Liver (tissue), 8 donors: ENCODE measurements at regions not wholly inside any gene's neighbourhood (a gene's known extent, or its start where the extent isn't known, plus 50 kb on each side); places are given as distances from the start of the nearest gene placed in this dataset.

ENCODE experiments used
- DNase-seq: peaks from one replicate; pipeline ENCODE4 v3.0.0-alpha.2; 2017; ENCODE audit warnings: low spot score
- H3K27ac ChIP-seq, 2 donors: one replicate each; pipeline ENCODE4 v1.7.0; 2013; ENCODE audit warnings: inconsistent platforms in 2 of 2, low read length in 2 of 2, control low read depth in 1 of 2, low read depth in 1 of 2, mild to moderate bottlenecking in 1 of 2
- H3K27me3 ChIP-seq, 4 donors: one replicate each; pipeline versions ENCODE4 v1.6.1 to v1.7.0; 2013; ENCODE audit warnings: low read length in 3 of 4, inconsistent platforms in 1 of 4, mild to moderate bottlenecking in 1 of 4, moderate library complexity in 1 of 4; ENCODE audit not compliant: control insufficient read depth in 4 of 4, insufficient read depth in 4 of 4
- H3K36me3 ChIP-seq, 4 donors: one replicate each; pipeline versions ENCODE4 v1.6.1 to v1.7.0; 2013; ENCODE audit warnings: low read length in 3 of 4, mild to moderate bottlenecking in 3 of 4, low read depth in 1 of 4, moderate library complexity in 1 of 4; ENCODE audit not compliant: control insufficient read depth in 4 of 4, insufficient read depth in 3 of 4
- H3K4me1 ChIP-seq, 4 donors: one replicate each; pipeline versions ENCODE4 v1.6.1 to v1.7.0; 2013; ENCODE audit warnings: low read length in 3 of 4, mild to moderate bottlenecking in 3 of 4, moderate library complexity in 1 of 4; ENCODE audit not compliant: control insufficient read depth in 4 of 4, insufficient read depth in 4 of 4
- H3K4me3 ChIP-seq, 3 donors: one replicate each; pipeline versions ENCODE4 v1.6.1 to v1.7.0; 2013; ENCODE audit warnings: low read length in 3 of 3, control low read depth in 1 of 3, low read depth in 1 of 3, mild to moderate bottlenecking in 1 of 3
- H3K9ac ChIP-seq, 2 donors: one replicate each; pipeline ENCODE4 v1.7.0; 2013; ENCODE audit warnings: low read length in 2 of 2, mild to moderate bottlenecking in 2 of 2, moderate library complexity in 2 of 2, control low read depth in 1 of 2, low read depth in 1 of 2
- H3K9me3 ChIP-seq, 4 donors: one replicate each; pipeline versions ENCODE4 v1.6.1 to v1.7.0; 2013; ENCODE audit warnings: low read length in 3 of 4; ENCODE audit not compliant: control insufficient read depth in 4 of 4
- CTCF ChIP-seq: fragments of 150-350 bp; IDR thresholded peaks from 2 replicates; pipeline ENCODE4 v1.5.1; 2017; ENCODE audit warnings: improper control_type of control experiment, low read depth, low read length; ENCODE audit not compliant: missing input control
- FOXA2 ChIP-seq: IDR thresholded peaks from 2 replicates; pipeline ENCODE4 v1.6.1; 2016; ENCODE audit warnings: antibody characterized with exemption
- HNF4G ChIP-seq: IDR thresholded peaks from 2 replicates; pipeline ENCODE4 v1.6.1; 2016; ENCODE audit warnings: antibody characterized with exemption
- JUND ChIP-seq, 2 donors: IDR thresholded peaks; 2 replicates each; pipeline ENCODE4 v1.6.1; 2016; ENCODE audit warnings: antibody characterized with exemption in 2 of 2
- NR2F2 ChIP-seq: IDR thresholded peaks from 2 replicates; pipeline ENCODE4 v1.6.1; 2016; ENCODE audit warnings: antibody characterized with exemption
- RAD21 ChIP-seq, 2 donors: IDR thresholded peaks; 2 replicates each; pipeline ENCODE4 v1.6.1; 2016; ENCODE audit warnings: antibody characterized with exemption in 2 of 2, mild to moderate bottlenecking in 2 of 2
- RXRA ChIP-seq, 2 donors: IDR thresholded peaks; 2 replicates each; pipeline ENCODE4 v1.6.1; 2017 to 2018; ENCODE audit warnings: antibody characterized with exemption in 2 of 2, mild to moderate bottlenecking in 1 of 2
- SP1 ChIP-seq: IDR thresholded peaks from 2 replicates; pipeline ENCODE4 v1.6.1; 2018; ENCODE audit warnings: antibody characterized with exemption, mild to moderate bottlenecking
- ZBTB33 ChIP-seq: IDR thresholded peaks from 2 replicates; pipeline ENCODE4 v1.6.1; 2016; ENCODE audit warnings: antibody characterized with exemption
- WGBS: extraction: QIAGEN DNeasy Blood & Tissue Kit; methylation state at CpG from one replicate; pipeline ENCODE4 v1.1.7; 2013; 5-methylcytosine and 5-hydroxymethylcytosine counted together
- TF ChIP-seq, protein P1 (sequence below): IDR thresholded peaks from 2 replicates; pipeline ENCODE4 v1.6.1; 2016; ENCODE audit warnings: antibody characterized with exemption, mild to moderate bottlenecking
- donor health status: healthy.
- donor health status: healthy.
- donor health status: healthy.
- donor health status: healthy.
- donor health status: healthy.

DNA sequence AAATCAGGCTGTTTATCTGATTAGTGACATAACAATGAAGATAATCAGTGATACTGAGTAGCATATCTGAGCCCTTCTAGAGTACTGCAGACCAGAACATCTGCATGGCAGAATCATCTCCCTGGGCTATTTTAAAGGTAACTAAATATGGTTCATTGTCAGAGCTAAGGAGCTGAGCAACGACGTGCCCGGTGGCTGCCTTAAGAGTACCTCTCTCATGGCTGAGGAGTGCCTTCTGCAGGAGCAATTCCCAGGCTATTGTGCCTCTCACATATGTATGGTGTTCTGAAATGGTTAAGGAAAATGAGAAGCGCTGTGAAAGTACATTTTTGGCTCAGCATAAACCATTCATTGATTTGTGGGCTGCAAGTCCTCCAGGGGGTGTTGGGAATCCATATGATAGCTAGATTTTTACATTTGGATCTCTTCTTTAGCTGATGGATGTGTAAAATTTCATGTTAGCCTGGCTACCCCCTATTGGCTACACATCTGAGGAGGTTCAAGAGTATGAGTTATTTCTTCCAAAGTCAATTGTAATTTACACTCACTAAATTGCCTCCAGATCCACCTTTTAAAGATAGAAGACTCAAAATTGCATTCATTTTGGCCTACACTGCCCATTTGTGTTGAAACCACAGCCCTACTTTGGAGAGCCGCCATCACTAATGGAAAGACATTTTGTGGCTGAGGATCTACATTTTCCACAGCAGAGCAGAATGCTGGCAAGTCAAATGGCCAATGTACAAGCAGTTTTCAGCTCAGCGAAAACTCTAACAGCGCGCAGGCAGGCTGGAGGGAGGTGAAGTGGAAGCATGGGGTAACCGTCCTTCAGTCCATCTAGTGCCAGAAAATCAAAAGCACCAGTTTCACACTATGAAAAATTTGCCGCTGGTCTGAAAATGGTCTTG, 198.0 kb downstream of the SIM1 start:
- TF ChIP-seq JUND (IDR thresholded peaks at IDR 0.05), result no peak
- no peak for TF ChIP-seq CTCF
- TF ChIP-seq FOXA2, result no peak
- no peak for TF ChIP-seq RXRA (IDR thresholded peaks at IDR 0.05)
- TF ChIP-seq, protein P1, sequence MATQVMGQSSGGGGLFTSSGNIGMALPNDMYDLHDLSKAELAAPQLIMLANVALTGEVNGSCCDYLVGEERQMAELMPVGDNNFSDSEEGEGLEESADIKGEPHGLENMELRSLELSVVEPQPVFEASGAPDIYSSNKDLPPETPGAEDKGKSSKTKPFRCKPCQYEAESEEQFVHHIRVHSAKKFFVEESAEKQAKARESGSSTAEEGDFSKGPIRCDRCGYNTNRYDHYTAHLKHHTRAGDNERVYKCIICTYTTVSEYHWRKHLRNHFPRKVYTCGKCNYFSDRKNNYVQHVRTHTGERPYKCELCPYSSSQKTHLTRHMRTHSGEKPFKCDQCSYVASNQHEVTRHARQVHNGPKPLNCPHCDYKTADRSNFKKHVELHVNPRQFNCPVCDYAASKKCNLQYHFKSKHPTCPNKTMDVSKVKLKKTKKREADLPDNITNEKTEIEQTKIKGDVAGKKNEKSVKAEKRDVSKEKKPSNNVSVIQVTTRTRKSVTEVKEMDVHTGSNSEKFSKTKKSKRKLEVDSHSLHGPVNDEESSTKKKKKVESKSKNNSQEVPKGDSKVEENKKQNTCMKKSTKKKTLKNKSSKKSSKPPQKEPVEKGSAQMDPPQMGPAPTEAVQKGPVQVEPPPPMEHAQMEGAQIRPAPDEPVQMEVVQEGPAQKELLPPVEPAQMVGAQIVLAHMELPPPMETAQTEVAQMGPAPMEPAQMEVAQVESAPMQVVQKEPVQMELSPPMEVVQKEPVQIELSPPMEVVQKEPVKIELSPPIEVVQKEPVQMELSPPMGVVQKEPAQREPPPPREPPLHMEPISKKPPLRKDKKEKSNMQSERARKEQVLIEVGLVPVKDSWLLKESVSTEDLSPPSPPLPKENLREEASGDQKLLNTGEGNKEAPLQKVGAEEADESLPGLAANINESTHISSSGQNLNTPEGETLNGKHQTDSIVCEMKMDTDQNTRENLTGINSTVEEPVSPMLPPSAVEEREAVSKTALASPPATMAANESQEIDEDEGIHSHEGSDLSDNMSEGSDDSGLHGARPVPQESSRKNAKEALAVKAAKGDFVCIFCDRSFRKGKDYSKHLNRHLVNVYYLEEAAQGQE, result no peak
- TF ChIP-seq ZBTB33, result no peak
- TF ChIP-seq RAD21 (IDR thresholded peaks at IDR 0.05), result no peak
- no peak for TF ChIP-seq SP1
- no peak for TF ChIP-seq NR2F2
- no peak for DNase-seq
- H3K9me3 ChIP-seq, result no peaks in the 10 kb centered on the region
- H3K9ac ChIP-seq, result no peak overlapping the region
- no peaks in the 10 kb centered on the region for H3K4me1 ChIP-seq
- WGBS, result 88% methylated on average over 10 of the region's 10 CpGs
- no peak overlapping the region for H3K27ac ChIP-seq
- H3K4me3 ChIP-seq, result no peak overlapping the region
- H3K36me3 ChIP-seq, result no peaks in the 10 kb centered on the region
- no peaks in the 10 kb centered on the region for H3K27me3 ChIP-seq

DNA sequence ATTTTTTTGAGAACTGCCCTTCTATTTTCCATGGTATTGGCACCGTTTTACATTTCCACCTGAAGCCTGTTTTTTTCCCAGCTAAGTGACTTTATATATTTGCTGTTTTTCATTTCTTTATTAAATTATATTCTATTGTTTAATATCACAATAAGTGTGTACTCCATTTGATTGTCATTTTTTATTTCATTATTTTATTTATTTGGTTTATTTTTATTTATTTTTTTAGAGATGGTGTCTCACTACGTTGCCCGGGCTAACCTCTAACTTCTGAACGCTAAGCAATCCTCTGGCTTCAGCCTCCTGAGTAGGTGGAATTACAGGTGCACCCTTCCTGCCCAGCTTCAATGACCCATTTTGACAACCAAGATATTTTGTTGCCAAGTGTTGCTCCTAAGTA, 202.6 kb downstream of the SIM1 start:
- TF ChIP-seq SP1 (no peak), ZBTB33 (no peak), HNF4G (no peak), CTCF (no peak), RXRA (IDR thresholded peaks at IDR 0.05) (no peak), NR2F2 (no peak)
- no peak overlapping the region for H3K9ac ChIP-seq
- DNase-seq, result no peak
- WGBS, result 91% methylated on average over 4 of the region's 4 CpGs
- H3K4me1 ChIP-seq, result no peaks in the 10 kb centered on the region
- H3K27ac ChIP-seq, result no peak overlapping the region
- H3K4me3 ChIP-seq, result no peak overlapping the region
- no peaks in the 10 kb centered on the region for H3K9me3 ChIP-seq
- H3K36me3 ChIP-seq, result no peaks in the 10 kb centered on the region
- no peaks in the 10 kb centered on the region for H3K27me3 ChIP-seq
